ENCODE measurements at regions not wholly inside any gene's neighbourhood (a gene's known extent, or its start where the extent isn't known, plus 50 kb on each side); places are given as distances from the start of the nearest gene placed in this dataset.

GRCh38 chr14:78043349-78043748 is 126.8 kb upstream of the NRXN3 start:
- TF ChIP-seq CTCF (IDR thresholded peaks at IDR 0.05; ENCODE audit: insufficient read depth, low read length, poor library complexity, severe bottlenecking): no peak
- TF ChIP-seq EZH2phosphoT487 (conservative IDR thresholded peaks at IDR 0.05; ENCODE audit: low read length): no peak

Measured in SU-DHL-6 (cell line).